ENCODE measurements at regions not wholly inside any gene's neighbourhood (a gene's known extent, or its start where the extent isn't known, plus 50 kb on each side); places are given as distances from the start of the nearest gene placed in this dataset.

- no peak for DNase-seq (ENCODE audit: extremely low read depth, low read depth)
- no peak for TF ChIP-seq CTCF (IDR thresholded peaks at IDR 0.05; ENCODE audit: low read depth, low read length)
Measured at GRCh38 chr4:12084690-12085089, 656.0 kb upstream of the HS3ST1 start.

DNA sequence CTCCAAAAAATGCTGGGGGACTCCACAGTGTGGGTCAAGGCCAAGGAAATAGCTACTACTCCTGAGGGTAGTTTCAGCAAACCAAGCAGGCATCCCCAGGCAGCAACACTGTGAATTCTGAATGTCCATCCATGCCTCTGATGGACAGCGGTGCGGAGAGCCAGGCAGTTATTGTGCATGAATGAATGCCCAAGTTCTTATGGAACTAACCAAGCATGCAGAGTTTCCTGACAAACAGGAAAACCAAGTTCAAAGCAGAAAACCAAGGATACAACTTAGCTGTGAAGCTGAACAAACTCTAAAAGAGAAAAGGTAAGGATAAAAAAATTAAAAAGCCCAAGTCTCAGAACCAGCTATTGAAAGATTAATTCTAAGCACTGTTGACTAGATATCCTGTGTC, 642.6 kb upstream of the HS3ST1 start:
- TF ChIP-seq CTCF (IDR thresholded peaks at IDR 0.05; ENCODE audit: low read depth, low read length) = no peak

DNA sequence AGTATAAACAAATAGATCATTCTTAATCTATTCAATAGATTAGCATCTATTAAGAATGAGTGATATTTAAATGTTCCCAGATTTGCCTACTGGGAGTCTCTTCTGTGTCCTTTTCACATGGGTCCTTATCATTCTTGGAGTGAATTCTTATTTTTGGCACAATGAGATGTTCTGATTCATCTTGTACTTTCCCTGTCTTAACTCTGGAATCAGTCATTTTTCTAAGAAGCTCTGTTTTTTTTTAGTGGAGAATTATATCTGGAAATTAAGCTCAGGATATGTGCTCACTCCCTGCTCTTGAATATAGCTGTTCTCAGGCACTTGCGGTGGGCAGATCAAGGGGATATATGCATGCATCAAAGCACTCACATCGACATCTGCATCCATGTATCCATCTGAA, 625.3 kb upstream of the HS3ST1 start:
- no peak for TF ChIP-seq CTCF (IDR thresholded peaks at IDR 0.05; ENCODE audit: low read depth, low read length)

More for the DNA sequence above, 642.6 kb upstream of the HS3ST1 start:
- DNase-seq (ENCODE audit: extremely low read depth, low read depth) = no peak

DNA sequence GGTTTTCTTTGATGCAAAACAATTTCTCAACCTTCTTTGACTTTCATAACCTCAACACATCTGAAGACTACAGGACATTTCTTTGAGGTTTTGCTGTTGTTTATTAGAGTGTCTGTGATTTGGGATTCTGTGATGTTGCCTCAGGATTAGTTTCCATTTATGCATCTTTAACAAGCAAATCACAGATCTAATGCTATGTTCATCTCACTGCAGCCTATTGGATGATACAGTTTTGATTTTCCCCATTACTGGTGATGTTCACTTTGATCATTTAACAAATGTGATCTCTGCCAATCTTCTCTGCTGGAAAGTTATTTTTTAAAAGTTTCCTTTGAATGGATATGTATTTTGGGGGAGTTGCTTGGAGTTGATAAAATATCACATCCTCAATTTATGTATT, 624.9 kb upstream of the HS3ST1 start:
- TF ChIP-seq CTCF (IDR thresholded peaks at IDR 0.05; ENCODE audit: low read depth, low read length) = no peak
- DNase-seq (ENCODE audit: extremely low read depth, low read depth) = no peak

More for the DNA sequence above, 625.3 kb upstream of the HS3ST1 start:
- DNase-seq (ENCODE audit: extremely low read depth, low read depth) = no peak

DNA sequence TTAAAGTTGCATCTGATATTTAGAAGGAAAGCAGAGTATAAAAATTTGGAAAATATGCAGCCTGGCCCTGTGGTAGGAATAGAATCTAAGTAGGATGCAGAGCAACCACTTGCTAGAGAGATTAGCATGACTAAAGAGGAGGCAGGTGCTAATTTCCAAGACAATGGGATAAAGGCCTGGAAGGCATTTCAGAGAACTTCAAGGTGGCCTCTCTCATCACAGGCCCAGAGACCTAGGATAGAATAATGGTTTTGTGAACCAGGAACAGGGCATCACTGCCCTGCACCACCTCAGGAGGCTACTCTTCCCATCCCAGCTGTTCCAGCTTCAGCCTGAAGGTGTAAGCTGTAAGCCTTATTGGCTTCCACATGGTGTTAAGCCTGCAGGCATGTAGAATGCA, 621.7 kb upstream of the HS3ST1 start:
- TF ChIP-seq CTCF (IDR thresholded peaks at IDR 0.05; ENCODE audit: low read depth, low read length) = no peak
- DNase-seq (ENCODE audit: extremely low read depth, low read depth) = no peak

- TF ChIP-seq CTCF (IDR thresholded peaks at IDR 0.05; ENCODE audit: low read depth, low read length) = no peak
Measured at GRCh38 chr4:12042818-12043217, 614.1 kb upstream of the HS3ST1 start.

DNA sequence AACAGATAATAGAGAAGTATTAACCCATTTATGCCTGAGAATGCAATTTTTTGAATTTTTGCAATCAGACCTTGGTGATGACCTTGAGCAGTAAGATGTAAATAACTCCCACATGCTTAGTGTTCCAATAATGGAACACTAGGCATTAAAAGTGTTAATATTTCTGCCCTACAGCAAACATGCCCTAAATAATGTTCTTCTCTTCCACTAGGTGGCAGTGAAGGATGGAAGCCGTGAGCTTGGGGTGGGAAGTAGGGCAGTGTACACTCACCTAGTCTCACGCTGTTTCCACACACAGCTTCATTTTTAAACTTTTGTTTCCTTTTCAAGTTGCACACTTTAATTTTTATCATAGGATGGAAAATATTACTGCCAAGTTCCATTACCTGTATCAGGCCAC, 613.1 kb upstream of the HS3ST1 start:
- DNase-seq (ENCODE audit: extremely low read depth, low read depth) = no peak
- no peak for TF ChIP-seq CTCF (IDR thresholded peaks at IDR 0.05; ENCODE audit: low read depth, low read length)

More at GRCh38 chr4:12042818-12043217, 614.1 kb upstream of the HS3ST1 start:
- no peak for DNase-seq (ENCODE audit: extremely low read depth, low read depth)
